NCI-H2029 (cell line): ENCODE measurements at regions not wholly inside any gene's neighbourhood (a gene's known extent, or its start where the extent isn't known, plus 50 kb on each side); places are given as distances from the start of the nearest gene placed in this dataset.
A peak's percentile ranks its signal among the peaks of the same experiment; 100 is the strongest.
"Not testable (repeated sequence)": the region's sequence is repeated elsewhere in the genome, so short reads cannot be mapped to it uniquely, and the experiment has no call there.

Experiments used
- DNase-seq: peaks from one replicate; lab custom pipeline; 2025; lab: John Stamatoyannopoulos, UW

DNA sequence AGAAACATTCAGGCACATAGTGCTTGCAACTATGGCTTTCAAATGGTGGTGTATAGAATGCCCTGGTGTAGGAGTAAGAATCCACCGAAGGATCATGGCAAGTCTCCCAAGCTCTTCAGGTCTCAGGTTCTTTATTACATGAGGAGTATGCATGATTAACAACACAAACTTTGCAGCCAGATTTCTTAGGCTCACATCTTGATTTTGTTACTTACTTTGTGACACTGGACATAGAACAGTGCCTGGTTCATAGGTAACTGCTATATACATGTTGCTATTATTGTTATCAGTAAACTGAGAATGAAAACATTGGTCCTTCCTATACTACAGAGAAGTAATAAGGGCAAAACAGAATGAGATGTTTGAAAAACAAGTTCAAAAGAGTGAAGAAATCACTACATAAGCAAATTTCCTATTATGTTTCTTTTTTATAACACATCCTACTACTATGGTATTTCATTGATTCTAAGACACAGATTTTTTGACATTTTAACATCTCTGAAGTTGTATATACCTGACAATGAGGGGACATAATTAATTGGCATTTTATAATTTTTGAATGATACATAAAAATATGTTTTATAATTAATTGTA lies 284.9 kb downstream of the C1D start:
- no peak for DNase-seq

- DNase-seq = not testable (repeated sequence)
These were observed 282.0 kb downstream of the C1D start for GRCh38 chr2:67780841-67781240.

DNA sequence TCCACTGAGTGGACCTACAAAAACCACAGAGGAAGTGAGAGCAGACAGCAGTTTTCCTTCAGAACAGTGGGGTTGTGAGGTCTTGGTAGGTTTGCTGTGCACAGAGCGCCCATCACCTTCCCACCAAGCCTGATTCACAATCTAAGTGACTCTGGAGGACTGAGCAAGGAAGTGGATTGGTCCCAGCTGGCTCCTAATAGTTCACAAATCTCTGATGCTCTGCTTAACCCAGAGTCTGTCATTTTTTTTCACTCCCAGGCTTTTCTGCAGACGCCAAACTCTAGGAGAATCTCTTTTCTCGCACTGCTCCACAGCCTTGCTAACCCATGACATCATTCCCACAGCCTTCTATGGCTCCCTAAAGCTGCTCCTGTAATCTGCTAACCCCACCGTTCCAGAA lies 280.4 kb downstream of the C1D start:
- no peak for DNase-seq

- DNase-seq = no peak
These were observed 279.8 kb downstream of the C1D start for GRCh38 chr2:67783026-67783425.

DNA sequence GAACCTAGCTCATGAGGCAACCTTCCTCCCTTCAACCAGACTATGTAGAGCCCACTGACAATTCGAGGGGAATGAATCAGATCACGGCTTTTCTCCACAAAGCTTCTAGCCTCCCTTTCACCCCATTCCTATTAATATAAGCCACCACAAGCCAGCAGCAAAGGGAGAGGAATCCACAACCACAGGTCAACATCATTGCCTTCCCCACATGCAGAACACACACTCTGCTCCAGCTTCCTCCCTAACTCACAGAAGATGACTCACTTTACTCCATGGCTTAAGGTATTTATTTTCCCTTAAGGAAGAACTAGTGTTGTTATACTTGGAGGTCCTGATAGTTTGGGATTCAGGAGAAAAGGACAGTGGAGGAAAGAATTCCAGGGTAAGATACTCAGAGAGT lies 272.2 kb downstream of the C1D start:
- no peak for DNase-seq

- DNase-seq = no peak
These were observed 270.6 kb downstream of the C1D start for GRCh38 chr2:67792191-67792590.

DNA sequence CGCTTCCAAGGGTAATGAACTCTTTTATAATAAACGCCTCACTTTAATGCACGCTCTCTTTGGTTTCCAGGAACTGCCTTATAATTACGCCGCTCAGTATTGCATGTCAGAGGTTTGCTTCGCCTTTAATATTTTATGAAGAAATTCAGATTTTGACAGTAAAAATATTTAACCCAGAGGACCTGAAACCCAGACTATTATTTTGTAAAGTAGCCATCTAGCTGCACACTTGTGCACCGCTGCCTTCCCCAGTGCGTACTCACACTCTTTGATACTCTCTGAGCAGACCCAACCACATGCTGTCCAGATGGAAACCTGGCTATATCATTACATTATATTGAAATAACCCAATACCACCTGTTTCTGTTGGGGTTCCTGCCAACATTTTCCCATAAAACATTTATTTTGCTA lies 270.1 kb downstream of the C1D start:
- DNase-seq = no peak

DNA sequence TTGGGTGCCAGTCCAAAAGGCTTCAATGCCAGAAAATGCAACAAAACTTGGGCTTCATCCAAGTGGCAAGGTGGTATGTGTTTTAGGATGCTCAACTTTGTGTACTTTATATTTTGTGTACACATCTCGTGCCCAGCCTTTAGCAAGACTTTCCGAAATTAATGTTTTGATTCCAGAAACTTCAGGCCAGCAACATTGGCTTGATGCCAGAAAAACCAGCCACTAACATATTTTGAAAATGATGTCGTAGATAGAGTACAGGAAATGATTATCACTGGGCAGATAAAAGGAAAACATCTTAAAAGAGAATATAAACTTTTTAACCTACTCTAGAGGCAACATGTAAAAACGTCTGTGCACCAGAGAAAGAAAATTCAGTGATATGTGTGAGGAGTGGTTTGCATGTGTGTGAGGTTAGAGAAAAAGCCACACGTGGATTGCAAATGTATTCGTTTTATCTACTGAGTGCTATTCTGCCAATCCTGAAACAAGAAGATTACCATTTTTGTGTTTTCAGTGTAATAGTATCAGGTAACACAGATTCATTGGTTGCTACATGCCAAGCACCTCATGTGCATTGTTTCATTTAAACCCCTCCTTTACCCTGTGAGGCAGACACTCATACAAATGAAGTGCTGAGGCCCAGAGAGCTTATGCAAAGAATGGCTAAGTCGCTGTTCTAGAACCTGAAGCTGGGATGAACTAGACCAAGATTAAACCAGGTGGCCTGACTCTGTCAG lies 264.8 kb downstream of the C1D start:
- DNase-seq = peak; percentile 54

DNA sequence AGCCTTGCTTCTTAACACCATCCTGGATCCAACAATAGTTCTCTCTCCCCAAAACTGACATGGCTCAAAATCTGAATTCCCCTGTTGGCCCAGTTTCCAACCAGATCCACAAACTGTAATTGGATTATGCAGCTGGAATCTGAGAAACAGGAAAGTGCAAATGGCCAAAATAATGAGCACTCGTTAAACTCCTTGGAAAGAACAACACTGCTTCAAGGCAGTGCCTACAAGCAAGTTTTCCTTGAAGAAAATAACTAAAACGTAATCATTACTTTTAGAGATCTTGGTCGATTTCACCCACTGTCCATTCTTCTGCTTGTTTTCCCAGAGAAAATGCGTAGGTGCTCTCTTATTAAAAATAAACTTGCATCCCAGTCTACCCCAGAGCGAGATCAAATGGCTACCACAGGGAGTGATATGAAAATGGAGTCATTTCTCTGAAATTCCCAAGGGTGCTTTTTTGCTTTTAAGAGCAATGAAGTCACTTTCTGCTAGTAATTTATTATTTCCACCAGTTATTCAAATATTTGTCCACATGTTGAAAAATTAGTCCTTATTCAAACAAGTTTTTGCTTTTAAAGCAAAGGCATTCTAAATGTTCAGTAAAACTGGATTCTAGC lies 264.2 kb downstream of the C1D start:
- no peak for DNase-seq

DNA sequence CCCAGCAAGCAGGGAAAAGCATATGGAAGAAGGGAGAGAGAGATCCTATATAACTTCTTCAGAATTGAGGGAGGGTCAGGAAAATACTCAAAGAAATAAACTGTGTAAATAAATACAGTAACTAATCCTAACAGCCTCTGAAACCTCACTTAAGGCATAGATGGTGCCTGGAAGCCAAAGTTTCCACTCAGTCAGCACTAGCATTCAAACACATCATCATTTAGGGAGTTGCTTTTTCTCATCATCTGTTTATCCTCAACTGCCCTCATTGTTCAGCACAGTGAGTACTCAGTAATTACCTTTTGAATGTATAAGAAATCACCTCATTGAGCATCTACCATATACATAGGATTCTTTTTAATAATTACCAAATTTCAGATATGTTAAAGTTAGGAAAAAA lies 262.9 kb downstream of the C1D start:
- DNase-seq = no peak

DNA sequence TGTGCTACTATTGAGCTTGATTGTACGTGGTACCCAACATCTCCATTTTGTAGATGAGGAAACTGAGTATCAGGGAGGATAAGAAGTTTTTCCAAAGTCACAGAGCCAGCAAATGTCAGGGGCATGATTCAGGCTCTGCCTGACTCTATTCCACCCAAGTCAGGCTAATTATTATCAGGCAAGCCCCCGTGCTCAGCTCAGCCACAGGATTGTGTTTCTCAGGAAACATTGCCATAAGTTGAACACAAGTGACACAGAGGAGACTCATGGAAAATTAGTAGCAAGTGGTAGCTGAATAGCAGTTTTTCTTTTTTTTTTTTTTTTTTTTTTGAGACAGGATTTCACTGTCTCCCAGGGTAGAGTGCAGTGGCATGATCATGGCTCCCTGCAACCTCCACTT lies 260.5 kb downstream of the C1D start:
- DNase-seq = no peak

DNA sequence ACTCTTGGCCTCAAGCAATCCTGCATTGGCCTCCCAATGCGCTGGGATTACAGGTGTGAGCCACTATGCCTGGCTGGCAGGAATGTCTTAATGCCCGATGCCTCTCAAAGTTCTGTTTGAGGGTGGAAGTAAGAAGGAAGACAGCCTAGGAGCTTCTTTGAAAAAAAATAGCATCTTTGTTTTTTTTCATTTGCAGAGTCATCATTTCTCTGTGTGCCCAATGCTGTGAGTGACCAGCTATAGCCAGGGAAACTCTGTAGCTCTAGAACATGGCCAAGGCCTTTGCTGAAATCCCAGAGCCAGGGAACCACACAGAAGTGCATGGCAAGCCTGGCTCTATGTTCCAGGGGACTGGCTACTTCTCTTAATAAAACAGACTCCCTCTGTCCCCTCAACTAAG lies 260.0 kb downstream of the C1D start:
- DNase-seq = no peak

GRCh38 chr2:67806816-67807215 lies 256.0 kb downstream of the C1D start:
- no peak for DNase-seq

GRCh38 chr2:67808112-67808511 lies 254.7 kb downstream of the C1D start:
- no peak for DNase-seq

- DNase-seq = no peak
These were observed 250.1 kb downstream of the C1D start for GRCh38 chr2:67812682-67813081.

GRCh38 chr2:67823726-67824125 lies 239.1 kb downstream of the C1D start:
- DNase-seq = no peak

DNA sequence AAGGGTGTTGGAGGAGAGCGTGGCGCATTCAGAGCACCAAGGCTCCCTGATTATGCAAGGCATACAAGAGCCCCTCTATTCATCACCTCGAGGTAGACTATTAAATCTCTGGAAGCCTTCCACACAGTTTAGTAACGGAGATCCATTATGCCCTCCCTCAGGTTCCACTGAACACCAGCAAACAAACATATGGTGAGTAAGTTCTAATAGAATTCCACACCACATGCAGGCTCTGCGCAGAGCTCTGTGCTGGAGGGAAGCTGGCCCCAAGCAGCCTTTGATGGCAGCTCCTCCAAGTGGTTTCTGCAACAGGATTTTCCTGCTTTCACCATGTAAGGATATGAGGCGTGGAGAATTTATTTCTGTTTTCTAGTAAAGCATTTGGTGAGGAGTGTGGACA lies 238.6 kb downstream of the C1D start:
- DNase-seq = no peak

DNA sequence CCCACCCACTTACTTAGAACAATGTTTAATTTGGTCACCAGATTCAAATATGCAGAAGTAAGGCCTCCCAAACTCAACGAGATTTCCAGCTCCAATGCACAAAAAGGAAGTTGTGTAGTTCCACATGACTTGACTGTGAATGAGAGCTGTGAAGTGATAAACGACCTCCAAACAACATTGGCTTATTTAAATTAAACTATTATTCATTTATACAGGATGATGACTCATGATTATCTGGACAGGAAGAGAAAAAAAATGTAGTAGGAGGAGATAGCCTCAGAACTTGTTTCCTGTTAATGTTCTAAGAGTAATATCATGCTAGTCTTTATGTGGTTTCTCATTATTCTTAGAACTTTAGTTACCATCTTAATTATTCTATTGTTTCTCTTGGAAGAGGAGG lies 237.3 kb downstream of the C1D start:
- no peak for DNase-seq

DNA sequence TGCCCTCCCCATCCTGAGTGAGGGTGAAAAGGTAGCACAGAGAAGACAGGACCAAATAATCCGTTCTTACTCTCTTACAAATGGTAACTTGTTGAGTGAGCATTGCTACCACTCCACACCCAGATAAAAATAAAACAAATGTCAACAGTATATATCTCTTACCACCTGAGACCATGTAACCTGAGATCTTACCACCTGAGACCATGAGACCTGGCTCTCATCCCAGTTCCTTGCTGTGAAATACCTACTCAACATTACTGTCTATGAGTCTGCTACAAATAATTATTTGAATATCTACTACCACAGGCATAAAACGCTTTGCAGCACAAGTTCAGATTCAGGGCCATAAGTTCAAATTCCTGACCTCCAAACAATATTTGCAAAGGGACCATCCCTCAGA lies 234.7 kb downstream of the C1D start:
- peak; percentile 76 for DNase-seq

GRCh38 chr2:67829470-67829869 lies 233.3 kb downstream of the C1D start:
- DNase-seq = no peak

- no peak for DNase-seq
These were observed 229.2 kb downstream of the C1D start for GRCh38 chr2:67833632-67834031.

DNA sequence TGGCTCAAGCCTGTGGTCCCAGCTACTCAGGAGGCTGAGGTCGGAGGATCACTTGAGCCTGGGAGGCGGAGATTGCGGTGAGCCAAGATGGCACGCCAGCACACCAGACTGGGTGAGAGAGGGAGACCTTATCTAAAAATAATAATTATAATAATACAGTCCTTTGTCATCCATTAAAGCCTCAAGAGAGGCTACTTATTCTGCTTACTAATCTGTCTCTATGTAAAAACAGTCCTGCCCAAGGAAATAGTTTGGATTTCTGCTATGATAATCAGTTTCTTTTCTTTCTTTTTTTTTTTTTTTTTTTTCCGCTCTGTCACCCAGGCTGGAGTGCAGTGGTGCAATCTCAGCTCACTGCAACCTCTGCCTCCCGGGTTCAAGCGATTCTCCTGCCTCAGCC lies 228.3 kb downstream of the C1D start:
- DNase-seq = no peak

- no peak for DNase-seq
These were observed 227.5 kb downstream of the C1D start for GRCh38 chr2:67835266-67835665.

- DNase-seq = no peak
These were observed 225.9 kb downstream of the C1D start for GRCh38 chr2:67836866-67837265.
